Activated naive CD4-positive, alpha-beta T cell treated with anti-CD3 and anti-CD28 coated beads, Interleukin-2, amount 10 ng/mL, durations not matched to agents 7 days and 5 days (primary cell): ENCODE measurements at regions not wholly inside any gene's neighbourhood (a gene's known extent, or its start where the extent isn't known, plus 50 kb on each side); places are given as distances from the start of the nearest gene placed in this dataset.

Experiments used
- CTCF ChIA-PET: fragments of 350-600 bp; sonication (Branson Sonifier 250); formaldehyde crosslinking; loops from one replicate; lab custom pipeline; 2021; ENCODE audit warnings: antibody characterized with exemption; lab: Charles Lee
- DNase-seq: peaks from one replicate; pipeline ENCODE4 v3.0.0-alpha.2; 2020
- H3K27ac Mint-ChIP-seq: one replicate; pipeline ENCODE4 v1.8.0; 2021; ENCODE audit warnings: mild to moderate bottlenecking, moderate library complexity, mixed read lengths
- H3K27me3 Mint-ChIP-seq: one replicate; pipeline ENCODE4 v1.8.0; 2021; ENCODE audit warnings: mild to moderate bottlenecking, mixed read lengths
- H3K36me3 Mint-ChIP-seq: one replicate; pipeline ENCODE4 v1.8.0; 2021; ENCODE audit warnings: mixed read lengths
- H3K4me1 Mint-ChIP-seq: one replicate; pipeline ENCODE4 v1.8.0; 2021; ENCODE audit warnings: mixed read lengths
- H3K4me3 Mint-ChIP-seq: one replicate; pipeline ENCODE4 v1.8.0; 2021; ENCODE audit warnings: mild to moderate bottlenecking, moderate library complexity, mixed read lengths
- H3K9me3 Mint-ChIP-seq: one replicate; pipeline ENCODE4 v1.8.0; 2021; ENCODE audit warnings: mixed read lengths

- Mint-ChIP-seq H3K4me1 (no peaks in the 10 kb centered on the region), H3K27ac (no peak overlapping the region), H3K27me3 (no peaks in the 10 kb centered on the region), H3K4me3 (no peak overlapping the region), H3K9me3 (peaks cover 45% of the 10 kb centered on the region), H3K36me3 (no peaks in the 10 kb centered on the region)
- CTCF ChIA-PET: no interaction called here
- DNase-seq: no peak
Observed at GRCh38 chr7:68422281-68422680, 1176.0 kb upstream of the AUTS2 start.

- no peak overlapping the region for H3K27ac Mint-ChIP-seq
- DNase-seq: no peak
- CTCF ChIA-PET: no interaction called here
- H3K4me1 Mint-ChIP-seq: no peaks in the 10 kb centered on the region
- H3K36me3 Mint-ChIP-seq: no peaks in the 10 kb centered on the region
- H3K4me3 Mint-ChIP-seq: no peak overlapping the region
- peaks cover 43% of the 10 kb centered on the region for H3K9me3 Mint-ChIP-seq
- H3K27me3 Mint-ChIP-seq: no peaks in the 10 kb centered on the region
Observed at GRCh38 chr7:68423356-68423755, 1174.9 kb upstream of the AUTS2 start.

DNA sequence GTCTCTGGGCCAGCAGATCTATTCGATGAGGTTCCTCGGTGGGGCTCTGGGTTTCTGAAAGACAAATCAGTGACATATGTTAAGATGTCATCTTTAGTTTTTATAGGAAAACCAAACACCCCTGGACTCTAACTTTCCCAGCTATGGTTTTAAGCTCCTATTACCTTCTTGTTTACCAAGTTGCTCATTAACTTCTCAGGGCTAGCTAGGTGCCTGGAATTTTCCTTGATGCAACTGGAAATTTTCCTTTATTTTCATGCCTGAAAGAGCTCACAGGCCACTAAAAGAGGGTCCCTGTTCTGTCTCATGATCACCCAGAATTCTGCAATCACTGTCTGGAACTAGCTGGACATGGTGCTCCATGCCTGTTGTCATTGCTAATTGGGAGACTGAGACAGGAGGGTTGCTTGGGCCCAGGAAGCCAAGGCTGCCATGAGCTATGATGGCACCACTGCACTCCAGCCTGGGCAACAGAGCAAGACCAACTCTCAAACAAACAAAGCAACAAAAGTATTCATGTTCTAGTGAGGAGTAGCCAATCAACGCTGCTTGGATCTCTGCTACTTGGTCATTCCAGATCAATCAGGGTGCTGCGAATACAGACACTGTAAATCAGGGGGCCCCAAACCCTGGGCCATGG is 1173.5 kb upstream of the AUTS2 start:
- DNase-seq: no peak
- H3K4me3 Mint-ChIP-seq: no peak overlapping the region
- H3K9me3 Mint-ChIP-seq: peaks cover 44% of the 10 kb centered on the region
- no peaks in the 10 kb centered on the region for H3K27me3 Mint-ChIP-seq
- H3K36me3 Mint-ChIP-seq: no peaks in the 10 kb centered on the region
- H3K4me1 Mint-ChIP-seq: no peaks in the 10 kb centered on the region
- CTCF ChIA-PET: interaction anchor here (0.6 to 1.6 kb wide), 2 partner anchors 9 to 58 kb away, joined by 3 to 4 read pairs; no protein-coding TSS in a partner anchor
- H3K27ac Mint-ChIP-seq: no peak overlapping the region

GRCh38 chr7:68425377-68425776 is 1172.9 kb upstream of the AUTS2 start:
- Mint-ChIP-seq H3K36me3 (no peaks in the 10 kb centered on the region), H3K9me3 (peaks cover 44% of the 10 kb centered on the region), H3K27me3 (no peaks in the 10 kb centered on the region), H3K4me3 (no peak overlapping the region), H3K4me1 (no peaks in the 10 kb centered on the region), H3K27ac (no peak overlapping the region)
- CTCF ChIA-PET: interaction anchor here (1.6 kb wide), 1 partner anchor 9 kb away, joined by 4 read pairs; no protein-coding TSS in a partner anchor
- no peak for DNase-seq

DNA sequence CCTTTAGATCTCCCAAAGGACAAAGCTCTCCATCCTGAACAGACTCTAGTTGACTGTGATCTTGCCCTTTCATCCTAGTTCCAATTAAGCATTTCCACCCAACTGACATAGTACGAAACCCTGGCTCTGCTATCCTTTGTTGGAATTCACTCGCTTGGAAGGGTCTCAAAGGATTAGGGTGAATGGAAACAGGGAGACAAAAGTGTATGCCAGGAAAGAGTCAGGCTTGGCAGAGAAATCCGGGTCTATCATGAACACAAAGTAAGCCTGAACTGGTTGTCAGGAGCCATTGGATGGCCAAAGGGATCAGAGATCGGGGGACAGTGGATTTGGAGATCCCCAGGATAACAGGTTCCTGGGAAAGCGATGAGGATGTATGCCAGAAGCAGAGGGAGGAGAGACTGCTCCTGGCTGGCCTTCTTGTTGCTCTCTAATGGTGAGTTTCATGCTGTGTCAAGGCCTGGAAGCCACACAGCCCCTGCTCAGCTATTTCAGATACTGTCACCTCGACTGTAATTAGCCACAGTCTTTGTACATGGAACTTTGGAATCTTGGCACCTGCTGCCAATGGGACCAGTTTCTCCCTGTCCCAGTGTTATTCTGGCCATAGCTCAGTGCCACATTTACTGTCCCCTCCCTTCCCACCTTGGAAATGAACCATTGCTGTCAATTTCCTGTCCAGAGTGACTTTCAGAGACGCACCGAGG is 1168.7 kb upstream of the AUTS2 start:
- no peak overlapping the region for H3K27ac Mint-ChIP-seq
- H3K27me3 Mint-ChIP-seq: no peaks in the 10 kb centered on the region
- H3K9me3 Mint-ChIP-seq: peaks cover 45% of the 10 kb centered on the region
- no peak overlapping the region for H3K4me3 Mint-ChIP-seq
- no peaks in the 10 kb centered on the region for H3K36me3 Mint-ChIP-seq
- CTCF ChIA-PET: no interaction called here
- no peak for DNase-seq
- no peaks in the 10 kb centered on the region for H3K4me1 Mint-ChIP-seq

GRCh38 chr7:68432585-68432984 is 1165.7 kb upstream of the AUTS2 start:
- Mint-ChIP-seq H3K9me3 (peaks cover 46% of the 10 kb centered on the region), H3K36me3 (no peaks in the 10 kb centered on the region), H3K4me3 (no peak overlapping the region), H3K27ac (no peak overlapping the region), H3K4me1 (no peaks in the 10 kb centered on the region), H3K27me3 (no peaks in the 10 kb centered on the region)
- DNase-seq: no peak
- CTCF ChIA-PET: no interaction called here

- no peak for DNase-seq
- no peak overlapping the region for H3K4me3 Mint-ChIP-seq
- no peaks in the 10 kb centered on the region for H3K4me1 Mint-ChIP-seq
- H3K36me3 Mint-ChIP-seq: no peaks in the 10 kb centered on the region
- H3K27me3 Mint-ChIP-seq: no peaks in the 10 kb centered on the region
- peaks cover 49% of the 10 kb centered on the region for H3K9me3 Mint-ChIP-seq
- H3K27ac Mint-ChIP-seq: no peak overlapping the region
- CTCF ChIA-PET: interaction anchor here (0.9 kb wide), 1 partner anchor 9 kb away, joined by 4 read pairs; no protein-coding TSS in a partner anchor
Observed at GRCh38 chr7:68433462-68434070, 1164.7 kb upstream of the AUTS2 start.

- CTCF ChIA-PET: interaction anchor here (0.8 kb wide), 1 partner anchor 21 kb away, joined by 3 read pairs; no protein-coding TSS in a partner anchor
- Mint-ChIP-seq H3K9me3 (peaks cover 46% of the 10 kb centered on the region), H3K27ac (no peak overlapping the region)
Observed at GRCh38 chr7:68434857-68435256, 1163.4 kb upstream of the AUTS2 start.

GRCh38 chr7:68438016-68438415 is 1160.3 kb upstream of the AUTS2 start:
- Mint-ChIP-seq H3K4me1 (no peaks in the 10 kb centered on the region), H3K4me3 (no peak overlapping the region), H3K36me3 (no peaks in the 10 kb centered on the region), H3K9me3 (peaks cover 44% of the 10 kb centered on the region), H3K27me3 (no peaks in the 10 kb centered on the region), H3K27ac (no peak overlapping the region)
- CTCF ChIA-PET: no interaction called here
- DNase-seq: no peak

More at GRCh38 chr7:68434857-68435256, 1163.4 kb upstream of the AUTS2 start:
- H3K4me3 Mint-ChIP-seq: no peak overlapping the region
- DNase-seq: no peak
- no peaks in the 10 kb centered on the region for H3K36me3 Mint-ChIP-seq
- no peaks in the 10 kb centered on the region for H3K27me3 Mint-ChIP-seq
- no peaks in the 10 kb centered on the region for H3K4me1 Mint-ChIP-seq

- H3K27me3 Mint-ChIP-seq: no peaks in the 10 kb centered on the region
- no peak for DNase-seq
- no peak overlapping the region for H3K4me3 Mint-ChIP-seq
- no peaks in the 10 kb centered on the region for H3K4me1 Mint-ChIP-seq
- H3K27ac Mint-ChIP-seq: no peak overlapping the region
- peaks cover 47% of the 10 kb centered on the region for H3K9me3 Mint-ChIP-seq
- H3K36me3 Mint-ChIP-seq: no peaks in the 10 kb centered on the region
- CTCF ChIA-PET: no interaction called here
Observed at GRCh38 chr7:68438811-68439210, 1159.5 kb upstream of the AUTS2 start.

GRCh38 chr7:68439897-68440296 is 1158.4 kb upstream of the AUTS2 start:
- DNase-seq: no peak
- H3K27me3 Mint-ChIP-seq: no peaks in the 10 kb centered on the region
- CTCF ChIA-PET: no interaction called here
- H3K4me3 Mint-ChIP-seq: no peak overlapping the region
- no peak overlapping the region for H3K27ac Mint-ChIP-seq
- no peaks in the 10 kb centered on the region for H3K4me1 Mint-ChIP-seq
- H3K36me3 Mint-ChIP-seq: no peaks in the 10 kb centered on the region
- peaks cover 46% of the 10 kb centered on the region for H3K9me3 Mint-ChIP-seq

DNA sequence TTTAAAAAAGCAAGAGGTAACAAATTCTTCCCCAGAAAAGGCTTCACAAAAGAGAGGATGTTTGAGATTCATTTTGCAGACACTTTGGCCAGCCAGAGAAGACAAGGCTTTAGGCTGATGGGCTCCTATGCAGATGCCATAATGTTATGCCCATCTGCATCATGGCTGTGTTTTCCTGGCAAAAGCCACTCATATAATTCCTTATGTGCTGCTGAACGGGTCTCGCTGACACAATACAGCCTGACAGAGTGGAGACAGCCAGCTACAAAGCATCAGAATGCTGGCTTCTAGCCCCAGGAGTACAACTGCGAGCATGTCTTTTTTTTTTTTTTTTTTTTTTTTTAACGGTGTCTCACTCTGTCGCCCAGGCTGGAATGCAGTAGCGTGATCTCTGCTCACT is 1157.4 kb upstream of the AUTS2 start:
- no peak overlapping the region for H3K4me3 Mint-ChIP-seq
- H3K27ac Mint-ChIP-seq: no peak overlapping the region
- CTCF ChIA-PET: no interaction called here
- no peaks in the 10 kb centered on the region for H3K4me1 Mint-ChIP-seq
- H3K36me3 Mint-ChIP-seq: no peaks in the 10 kb centered on the region
- peak; percentile 20 for DNase-seq
- peaks cover 43% of the 10 kb centered on the region for H3K9me3 Mint-ChIP-seq
- no peaks in the 10 kb centered on the region for H3K27me3 Mint-ChIP-seq

GRCh38 chr7:68441645-68442044 is 1156.6 kb upstream of the AUTS2 start:
- Mint-ChIP-seq H3K9me3 (peaks cover 42% of the 10 kb centered on the region), H3K36me3 (no peaks in the 10 kb centered on the region), H3K4me3 (no peak overlapping the region), H3K27me3 (no peaks in the 10 kb centered on the region), H3K27ac (no peak overlapping the region), H3K4me1 (no peaks in the 10 kb centered on the region)
- CTCF ChIA-PET: no interaction called here
- no peak for DNase-seq

DNA sequence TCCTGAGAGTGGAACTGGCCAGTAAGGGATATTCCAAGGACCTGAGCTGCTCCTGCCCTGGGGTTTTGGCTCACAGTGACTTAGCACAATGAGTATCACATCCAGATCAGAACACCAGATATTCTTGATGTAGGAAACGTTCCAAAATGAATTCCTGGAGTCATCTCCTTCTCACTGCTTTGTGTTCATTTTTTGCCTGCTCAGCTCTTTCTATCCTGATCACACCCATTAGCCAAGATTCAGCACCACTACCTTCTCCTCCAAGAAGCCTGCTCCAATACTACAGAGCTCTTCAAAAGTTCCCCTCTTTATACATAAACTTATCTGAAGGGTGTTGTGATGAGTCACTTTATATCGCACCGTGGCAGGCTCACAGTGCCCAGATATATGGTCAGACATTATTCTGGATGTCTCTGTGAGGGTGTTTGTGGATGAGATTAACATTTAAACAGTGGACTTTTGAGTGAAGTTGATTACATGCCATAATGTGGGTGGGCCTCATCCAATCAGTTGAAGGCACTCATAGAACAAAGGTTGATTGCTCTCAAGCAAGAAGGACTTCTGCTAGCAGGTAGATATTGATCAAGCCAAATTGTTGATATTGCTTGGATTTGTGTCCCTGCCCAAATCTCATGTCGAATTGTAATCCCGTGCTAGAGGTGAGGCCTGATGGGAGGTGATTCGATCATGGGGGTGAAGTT is 1155.2 kb upstream of the AUTS2 start:
- Mint-ChIP-seq H3K27ac (no peak overlapping the region), H3K36me3 (no peaks in the 10 kb centered on the region), H3K27me3 (no peaks in the 10 kb centered on the region), H3K9me3 (peaks cover 29% of the 10 kb centered on the region), H3K4me3 (no peak overlapping the region), H3K4me1 (no peaks in the 10 kb centered on the region)
- no peak for DNase-seq
- CTCF ChIA-PET: no interaction called here
